PFSK-1 (cell line): ENCODE measurements at regions not wholly inside any gene's neighbourhood (a gene's known extent, or its start where the extent isn't known, plus 50 kb on each side); places are given as distances from the start of the nearest gene placed in this dataset.

Experiments
- FOXP2 ChIP-seq: optimal IDR thresholded peaks from 2 replicates; pipeline ENCODE3; 2011; ENCODE audit warnings: borderline replicate concordance, control low read depth, inconsistent platforms; ENCODE audit not compliant: insufficient read depth; ENCODE audit errors: extremely low read length, extremely low read depth
- POLR2AphosphoS5 ChIP-seq: IDR thresholded peaks from 2 replicates; pipeline ENCODE4 v1.6.1; 2012; ENCODE audit warnings: low read depth, mild to moderate bottlenecking, control low read depth, low read length, moderate library complexity
- REST ChIP-seq, 2 experiments: IDR thresholded peaks; 2 replicates each; pipeline versions ENCODE4 v1.6.1 to v1.8.0; 2011 to 2012; ENCODE audit warnings: low read depth in 2 of 2, low read length in 2 of 2, control low read depth in 1 of 2, inconsistent platforms in 1 of 2, mild to moderate bottlenecking in 1 of 2, moderate library complexity in 1 of 2; ENCODE audit not compliant: insufficient read depth in 1 of 2
- SIN3A ChIP-seq: IDR thresholded peaks from 2 replicates; pipeline ENCODE4 v1.6.1; 2012; ENCODE audit warnings: mild to moderate bottlenecking, low read length, moderate library complexity, borderline replicate concordance; ENCODE audit not compliant: insufficient read depth
- TAF1 ChIP-seq: IDR thresholded peaks from 2 replicates; pipeline ENCODE4 v1.6.1; 2012; ENCODE audit warnings: low read length, control low read depth, borderline replicate concordance; ENCODE audit not compliant: insufficient read depth

DNA sequence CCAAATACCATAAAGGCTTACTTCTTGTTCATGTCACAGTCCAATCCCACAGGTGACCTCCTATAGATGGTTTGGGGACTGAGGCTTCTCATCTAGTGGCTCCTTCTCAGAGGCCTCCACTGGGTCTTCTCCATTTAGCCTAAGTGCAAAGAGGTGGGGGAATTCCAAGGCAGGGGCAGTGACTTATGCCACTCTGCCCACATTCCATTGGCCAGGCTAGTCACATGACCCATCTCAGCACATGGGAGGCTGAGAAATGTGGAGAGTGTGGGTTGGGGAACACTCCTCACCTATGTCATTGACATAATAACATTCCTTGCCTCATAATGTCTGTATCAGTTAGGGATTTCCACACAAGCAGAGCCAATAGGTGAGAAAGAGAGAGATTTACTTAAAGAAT, 104.3 kb upstream of the PLXNA4 start:
- TF ChIP-seq POLR2AphosphoS5, result no peak
- TF ChIP-seq SIN3A, result no peak
- TF ChIP-seq FOXP2, result no peak
- TF ChIP-seq TAF1, result no peak
- TF ChIP-seq REST (IDR thresholded peaks at IDR 0.05; ENCODE audit: insufficient read depth in 1 of 2, low read depth in 2 of 2, low read length in 2 of 2), result no peak

DNA sequence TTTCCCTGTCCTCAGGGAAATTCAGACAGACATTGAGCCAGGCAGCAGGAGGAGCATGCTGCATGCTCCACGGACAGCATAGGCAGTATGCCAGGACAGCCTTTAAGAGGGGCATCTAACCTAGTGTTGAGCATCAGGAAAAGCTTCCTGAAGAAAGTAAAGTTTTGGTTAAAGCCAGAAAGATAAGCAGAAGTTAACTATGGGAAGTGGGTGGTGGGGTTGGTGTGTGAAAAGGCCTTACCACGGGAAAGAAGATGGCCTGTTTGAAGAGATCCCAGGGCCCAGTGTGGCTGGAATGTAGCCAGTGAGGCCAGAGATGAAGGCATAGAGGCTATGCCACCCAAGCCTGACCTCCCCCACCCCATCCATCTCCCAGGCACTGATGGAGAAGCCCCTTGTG, 102.4 kb upstream of the PLXNA4 start:
- no peak for TF ChIP-seq FOXP2

DNA sequence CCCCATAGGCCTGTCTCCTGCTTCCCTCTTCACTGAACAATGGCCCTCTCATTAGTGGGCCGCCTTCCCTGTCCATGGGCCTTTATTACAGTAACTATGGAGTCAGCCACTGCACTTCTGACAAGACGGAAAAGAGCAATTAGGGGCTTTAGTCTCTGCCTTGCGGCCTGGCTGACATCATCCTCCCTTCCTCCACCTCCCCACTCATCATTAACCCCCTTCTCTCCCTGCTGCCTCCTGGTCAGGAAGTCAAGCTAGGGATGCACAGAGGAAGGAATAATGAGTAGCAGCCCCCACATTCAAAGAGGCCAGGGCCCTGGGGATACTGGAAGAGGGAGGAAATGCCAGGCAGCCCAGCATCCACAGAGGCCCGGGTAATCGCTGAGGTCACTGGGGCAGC, 101.6 kb upstream of the PLXNA4 start:
- TF ChIP-seq FOXP2, result peak; percentile 47
- no peak; the same call in 1 of the 2 replicates for TF ChIP-seq TAF1
- TF ChIP-seq REST (IDR thresholded peaks at IDR 0.05; ENCODE audit: insufficient read depth in 1 of 2, low read depth in 2 of 2, low read length in 2 of 2), result peak in 1 of 2 experiments; percentile 56; a peak in 1 of 4 replicates
- TF ChIP-seq POLR2AphosphoS5, result 0 out of 2 replicates have a peak, but pooled peaks have one; percentile 21
- peak; percentile 81; the same call in 1 of the 2 replicates for TF ChIP-seq SIN3A

DNA sequence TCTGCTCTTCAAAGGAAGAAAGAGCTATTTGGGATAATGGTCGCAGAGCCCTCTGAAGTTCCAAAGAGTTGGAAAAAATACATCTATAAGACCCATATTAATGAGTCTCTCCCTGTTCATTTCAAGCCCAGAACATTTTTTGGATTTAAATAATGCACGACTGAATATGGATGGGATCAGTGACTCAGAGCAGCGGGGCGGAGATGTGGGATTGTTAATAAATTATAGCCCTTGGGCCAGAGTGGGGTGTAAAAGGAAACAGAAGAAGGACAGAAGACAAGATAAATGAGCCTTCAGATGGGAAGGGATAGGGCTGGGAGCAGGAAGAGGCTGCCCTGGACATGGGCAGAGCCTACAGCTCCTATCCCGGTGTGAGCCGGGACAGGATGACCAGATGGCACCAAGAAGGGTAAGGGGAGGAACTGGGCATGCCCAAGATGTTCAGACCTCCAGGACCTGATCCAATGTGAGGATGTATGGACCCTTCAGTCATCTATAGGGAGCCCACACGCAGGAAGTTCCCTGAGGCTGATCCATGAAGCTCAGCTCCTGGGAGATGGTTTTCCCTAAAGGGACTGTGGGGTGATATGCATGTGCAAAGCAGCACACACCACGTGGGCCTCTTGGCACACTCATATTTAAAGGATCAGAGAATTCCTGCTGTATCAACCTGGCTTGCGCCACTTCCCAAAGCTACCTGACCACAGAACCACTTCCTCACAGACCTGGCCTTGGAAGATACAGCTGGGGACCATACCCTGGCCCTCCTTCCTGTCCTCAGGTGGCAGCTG, 96.1 kb upstream of the PLXNA4 start:
- no peak for TF ChIP-seq TAF1
- TF ChIP-seq SIN3A, result no peak
- no peak for TF ChIP-seq REST (IDR thresholded peaks at IDR 0.05; ENCODE audit: insufficient read depth in 1 of 2, low read depth in 2 of 2, low read length in 2 of 2)
- TF ChIP-seq FOXP2, result no peak
- TF ChIP-seq POLR2AphosphoS5, result no peak

GRCh38 chr7:132666774-132667172, 90.5 kb upstream of the PLXNA4 start:
- no peak for TF ChIP-seq TAF1
- no peak for TF ChIP-seq SIN3A
- no peak for TF ChIP-seq REST (IDR thresholded peaks at IDR 0.05; ENCODE audit: insufficient read depth in 1 of 2, low read depth in 2 of 2, low read length in 2 of 2)
- TF ChIP-seq POLR2AphosphoS5, result no peak
- no peak for TF ChIP-seq FOXP2
